ENCODE measurements at regions not wholly inside any gene's neighbourhood (a gene's known extent, or its start where the extent isn't known, plus 50 kb on each side); places are given as distances from the start of the nearest gene placed in this dataset.
A peak's percentile ranks its signal among the peaks of the same experiment; 100 is the strongest.
"Not testable (repeated sequence)": the region's sequence is repeated elsewhere in the genome, so short reads cannot be mapped to it uniquely, and the experiment has no call there.

DNA sequence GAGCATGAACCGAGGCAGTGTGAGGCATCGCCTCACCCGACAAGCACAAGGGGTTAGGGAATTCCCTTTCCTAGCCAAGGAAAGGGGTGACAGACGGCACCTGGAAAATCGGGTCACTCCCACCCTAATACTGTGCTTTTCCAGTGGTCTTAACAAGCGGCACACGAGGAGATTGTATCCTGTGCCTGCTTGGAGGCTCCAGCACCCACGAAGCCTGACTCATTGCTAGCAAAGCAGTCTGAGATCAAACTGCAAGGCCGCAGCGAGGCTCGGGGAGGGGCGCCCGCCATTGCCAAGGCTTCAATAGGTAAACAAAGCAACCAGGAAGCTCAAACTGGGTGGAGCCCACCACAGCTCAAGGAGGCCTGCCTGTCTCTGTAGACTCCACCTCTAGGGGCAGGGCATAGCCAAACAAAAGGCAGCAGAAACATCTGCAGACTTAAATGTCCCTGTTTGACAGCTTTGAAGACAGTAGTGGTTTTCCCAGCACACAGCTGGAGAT is 109.0 kb upstream of the IRAK1BP1 start:
- in situ Hi-C loops (cut with MboI; ENCODE audit: low sequenced_read_pairs); H3K4me1 ChIP-seq; DNase-seq (ENCODE audit: low spot score in 2 of 2); H3K36me3 ChIP-seq (replicated peaks); H3K9me3 ChIP-seq; H3K4me3 ChIP-seq; H3K27me3 ChIP-seq (ENCODE audit: low read depth): not testable (repeated sequence)

- in situ Hi-C loops (cut with MboI; ENCODE audit: low sequenced_read_pairs): no loop called here
- Histone ChIP-seq H3K36me3 (replicated peaks) (no peaks in the 10 kb centered on the region), H3K4me1 (peaks cover 22% of the 10 kb centered on the region), H3K4me3 (no peak overlapping the region), H3K9me3 (no peaks in the 10 kb centered on the region), H3K27me3 (ENCODE audit: low read depth) (peaks cover under 1% of the 10 kb centered on the region; the same call in 1 of the 2 replicates)
- no peak for DNase-seq (ENCODE audit: low spot score in 2 of 2)
Observed at GRCh38 chr6:78768271-78768670, 99.1 kb upstream of the IRAK1BP1 start.

DNA sequence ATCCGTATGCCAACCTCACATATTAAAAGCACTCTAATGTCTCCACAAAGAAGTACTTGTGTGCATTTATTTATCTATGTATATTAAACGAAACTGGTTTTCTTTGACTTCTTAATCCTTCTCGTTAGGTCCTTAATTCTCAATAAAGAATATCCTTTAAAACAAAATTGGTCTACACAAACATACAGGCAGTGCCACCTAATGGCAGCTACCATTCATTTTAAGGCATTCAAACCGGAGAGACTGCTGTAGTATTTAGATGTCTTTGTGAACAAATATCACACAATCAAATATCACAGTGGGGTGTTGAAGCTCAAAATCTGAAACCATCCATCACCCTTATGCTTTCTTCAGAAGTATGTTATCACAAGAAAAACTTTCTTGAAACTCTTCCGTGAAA is 96.6 kb upstream of the IRAK1BP1 start:
- H3K9me3 ChIP-seq: no peaks in the 10 kb centered on the region
- no peak overlapping the region for H3K4me3 ChIP-seq
- no peaks in the 10 kb centered on the region for H3K36me3 ChIP-seq (replicated peaks)
- H3K27me3 ChIP-seq (ENCODE audit: low read depth): no peaks in the 10 kb centered on the region
- DNase-seq (ENCODE audit: low spot score in 2 of 2): no peak
- peaks cover 22% of the 10 kb centered on the region for H3K4me1 ChIP-seq
- in situ Hi-C loops (cut with MboI; ENCODE audit: low sequenced_read_pairs): no loop called here

- in situ Hi-C loops (cut with MboI; ENCODE audit: low sequenced_read_pairs): no loop called here
- Histone ChIP-seq H3K27me3 (ENCODE audit: low read depth) (no peaks in the 10 kb centered on the region), H3K9me3 (no peaks in the 10 kb centered on the region), H3K4me3 (no peak overlapping the region), H3K4me1 (peaks cover 22% of the 10 kb centered on the region), H3K36me3 (replicated peaks) (no peaks in the 10 kb centered on the region)
- peak in 1 of 2 experiments; percentile 72 for DNase-seq (ENCODE audit: low spot score in 2 of 2)
Observed at GRCh38 chr6:78771586-78771985, 95.8 kb upstream of the IRAK1BP1 start.

- H3K4me1 ChIP-seq: peaks cover 2% of the 10 kb centered on the region; the same call in 1 of the 2 replicates
- H3K36me3 ChIP-seq (replicated peaks): no peaks in the 10 kb centered on the region
- no peak overlapping the region for H3K4me3 ChIP-seq
- DNase-seq (ENCODE audit: low spot score in 2 of 2): no peak
- no peaks in the 10 kb centered on the region; the same call in 1 of the 2 replicates for H3K9me3 ChIP-seq
- in situ Hi-C loops (cut with MboI; ENCODE audit: low sequenced_read_pairs): no loop called here
- H3K27me3 ChIP-seq (ENCODE audit: low read depth): no peaks in the 10 kb centered on the region
Observed at GRCh38 chr6:78781001-78781400, 86.3 kb upstream of the IRAK1BP1 start.

DNA sequence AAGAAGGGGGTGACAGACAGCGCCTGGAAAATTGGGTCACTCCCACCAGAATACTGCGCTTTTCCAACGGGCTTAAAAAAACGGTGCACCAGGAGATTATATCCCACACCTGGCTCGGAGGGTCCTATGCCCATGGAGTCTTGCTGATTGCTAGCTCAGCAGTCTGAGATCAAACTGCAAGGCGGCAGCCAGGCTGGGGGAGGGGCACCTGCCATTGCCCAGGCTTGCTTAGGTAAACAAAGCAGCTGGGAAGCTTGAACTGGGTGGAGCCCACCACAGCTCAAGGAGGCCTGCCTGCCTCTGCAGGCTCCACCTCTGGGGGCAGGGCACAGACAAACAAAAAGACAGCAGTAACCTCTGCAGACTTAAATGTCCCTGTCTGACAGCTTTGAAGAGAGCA is 84.0 kb upstream of the IRAK1BP1 start:
- H3K9me3 ChIP-seq; H3K36me3 ChIP-seq (replicated peaks); H3K4me3 ChIP-seq; H3K27me3 ChIP-seq (ENCODE audit: low read depth); H3K4me1 ChIP-seq; in situ Hi-C loops (cut with MboI; ENCODE audit: low sequenced_read_pairs): not testable (repeated sequence)
- peak in 1 of 2 experiments; percentile 60 for DNase-seq (ENCODE audit: low spot score in 2 of 2)

- Histone ChIP-seq H3K36me3 (replicated peaks) (no peaks in the 10 kb centered on the region), H3K27me3 (ENCODE audit: low read depth) (no peaks in the 10 kb centered on the region), H3K9me3 (no peaks in the 10 kb centered on the region), H3K4me1 (no peaks in the 10 kb centered on the region), H3K4me3 (no peak overlapping the region)
- in situ Hi-C loops (cut with MboI; ENCODE audit: low sequenced_read_pairs): no loop called here
- DNase-seq (ENCODE audit: low spot score in 2 of 2): no peak
Observed at GRCh38 chr6:78797270-78797669, 70.1 kb upstream of the IRAK1BP1 start.

- in situ Hi-C loops (cut with MboI; ENCODE audit: low sequenced_read_pairs): no loop called here
- no peak for DNase-seq (ENCODE audit: low spot score in 2 of 2)
- Histone ChIP-seq H3K4me1 (no peaks in the 10 kb centered on the region), H3K27me3 (ENCODE audit: low read depth) (no peaks in the 10 kb centered on the region), H3K9me3 (no peaks in the 10 kb centered on the region), H3K4me3 (no peak overlapping the region), H3K36me3 (replicated peaks) (no peaks in the 10 kb centered on the region)
Observed at GRCh38 chr6:78799682-78800081, 67.7 kb upstream of the IRAK1BP1 start.

DNA sequence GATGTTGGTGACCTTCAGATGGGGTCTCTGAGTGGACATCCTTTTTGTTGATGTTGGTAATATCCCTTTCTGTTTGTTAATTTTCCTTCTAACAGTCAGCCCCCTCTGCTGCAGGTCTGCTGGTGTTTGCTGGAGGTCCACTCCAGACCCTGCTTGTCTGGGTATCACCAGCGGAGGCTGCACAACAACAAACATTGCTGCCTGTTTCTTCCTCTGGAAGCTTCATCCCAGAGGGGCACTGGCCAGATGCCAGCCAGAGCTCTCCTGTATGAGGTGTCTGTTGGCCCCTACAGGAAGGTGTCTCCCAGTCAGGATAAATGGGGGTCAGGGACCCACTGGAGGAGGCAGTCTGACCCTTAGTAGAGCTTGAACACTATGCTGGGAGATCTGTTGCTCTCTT is 60.6 kb upstream of the IRAK1BP1 start:
- H3K4me1 ChIP-seq; in situ Hi-C loops (cut with MboI; ENCODE audit: low sequenced_read_pairs): not testable (repeated sequence)

GRCh38 chr6:78807655-78808355 is 59.5 kb upstream of the IRAK1BP1 start:
- H3K36me3 ChIP-seq (replicated peaks); H3K9me3 ChIP-seq; H3K4me3 ChIP-seq; in situ Hi-C loops (cut with MboI; ENCODE audit: low sequenced_read_pairs); H3K4me1 ChIP-seq; DNase-seq (ENCODE audit: low spot score in 2 of 2); H3K27me3 ChIP-seq (ENCODE audit: low read depth): not testable (repeated sequence)

More for the DNA sequence above, 60.6 kb upstream of the IRAK1BP1 start:
- not testable (repeated sequence) for H3K27me3 ChIP-seq (ENCODE audit: low read depth); H3K4me3 ChIP-seq; H3K36me3 ChIP-seq (replicated peaks); H3K9me3 ChIP-seq; DNase-seq (ENCODE audit: low spot score in 2 of 2)

GRCh38 chr6:78808356-78808891 is 58.9 kb upstream of the IRAK1BP1 start:
- Histone ChIP-seq H3K27me3 (ENCODE audit: low read depth) (no peaks in the 10 kb centered on the region), H3K9me3 (no peaks in the 10 kb centered on the region), H3K36me3 (replicated peaks) (no peaks in the 10 kb centered on the region), H3K4me1 (no peaks in the 10 kb centered on the region), H3K4me3 (no peak overlapping the region)
- DNase-seq (ENCODE audit: low spot score in 2 of 2): no peak
- in situ Hi-C loops (cut with MboI; ENCODE audit: low sequenced_read_pairs): no loop called here

DNA sequence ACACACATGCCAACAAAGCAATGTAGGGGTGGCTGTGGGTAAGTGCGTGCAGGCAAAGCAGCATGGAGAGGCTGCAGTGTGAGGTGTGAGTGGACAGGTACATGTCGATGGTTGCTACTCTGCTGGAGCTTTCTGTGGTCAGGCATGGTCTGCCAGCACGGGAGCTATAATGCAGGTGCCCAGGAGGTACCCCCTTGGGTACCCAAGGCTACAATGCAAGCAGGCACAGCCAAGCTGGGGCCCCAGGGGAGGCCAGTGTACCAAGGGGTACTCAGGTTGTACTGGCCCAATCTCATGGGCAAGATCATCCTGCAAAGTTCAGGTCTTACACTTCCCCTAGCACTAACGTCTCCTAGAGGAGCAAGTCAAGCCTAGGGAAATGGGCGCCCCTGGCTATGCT is 58.4 kb upstream of the IRAK1BP1 start:
- Histone ChIP-seq H3K9me3 (no peaks in the 10 kb centered on the region), H3K4me1 (no peaks in the 10 kb centered on the region), H3K36me3 (replicated peaks) (no peaks in the 10 kb centered on the region), H3K4me3 (no peak overlapping the region), H3K27me3 (ENCODE audit: low read depth) (no peaks in the 10 kb centered on the region)
- in situ Hi-C loops (cut with MboI; ENCODE audit: low sequenced_read_pairs): no loop called here
- no peak for DNase-seq (ENCODE audit: low spot score in 2 of 2)

GRCh38 chr6:78810146-78810545 is 57.2 kb upstream of the IRAK1BP1 start:
- in situ Hi-C loops (cut with MboI; ENCODE audit: low sequenced_read_pairs): no loop called here
- no peaks in the 10 kb centered on the region for H3K36me3 ChIP-seq (replicated peaks)
- DNase-seq (ENCODE audit: low spot score in 2 of 2): peak; percentile 50 to 69

GRCh38 chr6:78810698-78811097 is 56.7 kb upstream of the IRAK1BP1 start:
- Histone ChIP-seq H3K36me3 (replicated peaks) (no peaks in the 10 kb centered on the region), H3K4me3 (no peak overlapping the region), H3K9me3 (no peaks in the 10 kb centered on the region), H3K27me3 (ENCODE audit: low read depth) (no peaks in the 10 kb centered on the region), H3K4me1 (no peaks in the 10 kb centered on the region)
- no peak for DNase-seq (ENCODE audit: low spot score in 2 of 2)
- in situ Hi-C loops (cut with MboI; ENCODE audit: low sequenced_read_pairs): no loop called here

More at GRCh38 chr6:78810146-78810545, 57.2 kb upstream of the IRAK1BP1 start:
- H3K27me3 ChIP-seq (ENCODE audit: low read depth): no peaks in the 10 kb centered on the region
- H3K9me3 ChIP-seq: no peaks in the 10 kb centered on the region
- no peaks in the 10 kb centered on the region for H3K4me1 ChIP-seq
- no peak overlapping the region for H3K4me3 ChIP-seq

Data from HAP-1 (cell line).